Stimulated activated naive CD4-positive, alpha-beta T cell (primary cell): ENCODE measurements at regions not wholly inside any gene's neighbourhood (a gene's known extent, or its start where the extent isn't known, plus 50 kb on each side); places are given as distances from the start of the nearest gene placed in this dataset.

Experiments
- DNase-seq, 6 experiments: peaks; one replicate each; lab custom pipeline; 2025; lab: John Stamatoyannopoulos, UW

DNA sequence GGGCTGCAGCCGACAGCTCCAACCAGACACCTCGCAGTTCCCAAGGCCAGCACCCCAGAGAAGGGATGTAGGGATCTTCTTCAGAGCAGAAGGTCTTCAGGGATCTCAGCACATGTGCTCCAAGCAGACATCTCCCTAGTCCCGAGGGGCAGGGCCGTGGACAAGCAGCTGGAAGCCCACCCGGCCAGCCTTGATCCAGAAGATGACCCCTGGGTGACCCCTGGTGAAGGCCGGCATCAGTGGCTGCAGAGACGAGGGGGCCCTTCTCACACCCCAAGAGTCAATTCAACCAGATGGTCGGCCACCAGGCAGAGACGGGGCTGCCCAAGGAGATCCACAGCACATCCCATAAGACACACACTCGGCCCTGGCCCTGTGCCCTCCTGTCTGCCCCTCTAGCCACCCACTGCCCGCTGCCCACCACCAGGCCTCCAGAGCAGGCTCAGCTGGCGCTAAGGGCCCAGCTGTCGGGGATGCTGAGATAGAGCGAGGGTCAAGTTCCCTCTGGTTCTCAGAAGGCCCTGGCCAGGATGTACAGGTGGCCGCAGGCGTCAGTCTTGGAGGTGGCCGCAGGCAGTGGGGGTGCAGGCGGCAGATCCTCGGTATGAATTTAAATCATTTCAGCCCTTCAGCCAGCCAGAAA, 168.3 kb downstream of the BRD1 start:
- no peak for DNase-seq

DNA sequence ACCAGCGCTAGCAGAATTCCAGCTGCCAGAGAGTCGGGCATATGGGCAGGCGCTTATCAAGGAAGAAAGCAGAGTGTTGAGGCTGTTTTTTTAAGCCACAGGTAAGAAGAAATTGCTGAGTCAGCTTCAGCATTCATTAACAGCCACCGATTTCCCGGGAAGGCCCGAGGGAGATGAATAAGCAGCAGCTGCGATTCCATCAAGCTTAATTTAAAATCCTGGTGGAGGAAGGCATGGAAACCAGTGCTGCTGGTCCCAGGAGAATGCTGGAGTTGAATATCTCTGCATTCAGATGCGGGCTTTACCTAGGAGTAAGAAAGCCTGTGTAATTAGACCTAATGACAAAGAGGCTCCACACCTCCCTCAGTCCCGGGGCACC, 168.8 kb downstream of the BRD1 start:
- no peak for DNase-seq

DNA sequence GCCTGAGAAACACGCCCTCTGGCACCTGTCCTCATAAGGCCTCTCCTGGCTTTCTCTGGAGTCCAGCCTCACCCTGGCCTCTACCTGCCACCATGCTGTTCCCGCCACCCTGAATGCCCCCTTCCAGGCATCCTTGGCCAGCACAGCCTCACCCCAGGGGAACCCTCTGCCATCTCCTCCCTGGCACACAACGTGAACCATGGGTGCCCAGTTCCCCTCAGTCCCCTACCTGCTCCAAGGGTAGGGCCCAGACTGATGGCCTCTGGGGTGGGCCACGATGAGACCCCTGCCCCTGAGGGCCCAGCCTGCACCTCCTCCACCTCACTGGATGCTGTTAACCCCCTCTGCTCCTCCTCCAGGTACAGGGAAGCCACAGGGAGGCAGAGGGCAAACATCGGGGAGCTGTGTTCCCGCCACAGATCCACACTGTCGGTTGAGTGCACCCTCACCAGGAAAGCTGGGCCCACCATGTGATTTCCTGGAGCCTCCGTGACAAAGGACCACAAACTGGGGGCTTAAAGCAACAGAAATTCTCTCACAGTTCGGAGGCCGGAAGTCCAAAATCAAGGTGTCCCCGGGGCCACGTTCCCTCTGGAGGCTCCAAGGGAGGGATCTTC, 169.6 kb downstream of the BRD1 start:
- DNase-seq: no peak

DNA sequence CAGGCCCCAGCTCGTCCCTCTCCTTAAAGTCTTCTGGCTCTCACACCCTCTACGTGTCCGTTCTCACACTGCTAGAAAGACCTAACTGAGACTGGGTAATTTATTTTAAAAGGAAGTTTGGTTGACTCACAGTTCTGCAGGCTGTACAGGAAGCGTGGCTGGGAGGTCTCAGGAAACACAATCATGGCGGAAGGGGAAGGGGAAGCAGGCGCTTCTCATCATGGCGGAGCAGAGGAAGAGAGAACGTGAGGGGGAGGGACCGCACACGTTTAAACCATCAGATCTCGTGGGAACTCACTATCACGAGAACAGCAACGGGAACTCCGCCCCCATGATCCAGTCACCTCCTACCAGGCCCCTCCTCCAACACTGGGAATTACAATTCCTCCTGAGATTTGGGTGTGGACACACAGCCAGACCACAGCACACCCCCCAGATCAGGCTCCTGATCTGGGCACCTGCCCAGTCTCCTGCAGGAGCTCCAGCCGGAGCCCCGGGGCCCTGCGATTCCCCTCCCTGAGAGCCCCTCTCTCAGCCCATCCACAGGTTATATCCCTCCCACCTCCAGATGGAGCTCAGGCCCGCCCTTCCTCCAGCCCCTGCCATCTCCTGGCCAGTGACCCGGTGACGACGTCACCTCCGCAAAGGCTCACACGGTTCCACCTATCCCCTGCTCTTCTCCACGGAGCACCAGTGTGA, 170.2 kb downstream of the BRD1 start:
- peak; percentile 52 to 81 (median 73) for DNase-seq

DNA sequence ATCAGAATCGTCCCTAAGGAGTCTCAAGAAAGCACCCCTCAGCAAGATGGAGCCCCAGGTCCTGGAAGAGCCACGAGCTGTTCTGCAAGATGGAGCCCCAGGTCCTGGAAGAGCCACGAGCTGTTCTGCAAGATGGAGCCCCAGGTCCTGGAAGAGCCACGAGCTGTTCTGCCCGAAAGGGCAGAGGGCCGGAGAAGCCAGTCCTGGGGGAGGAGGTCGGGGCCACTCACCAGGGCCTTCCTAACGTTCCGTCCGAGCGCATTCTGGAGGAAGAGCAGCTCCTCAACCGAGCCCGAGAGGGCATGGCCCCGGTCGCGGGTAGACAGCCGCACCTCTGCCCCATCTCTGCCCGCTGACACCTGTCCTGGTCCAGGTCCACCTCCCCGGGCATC, 170.8 kb downstream of the BRD1 start:
- peak in 2 of 6 experiments; percentile 44 to 45 for DNase-seq

DNA sequence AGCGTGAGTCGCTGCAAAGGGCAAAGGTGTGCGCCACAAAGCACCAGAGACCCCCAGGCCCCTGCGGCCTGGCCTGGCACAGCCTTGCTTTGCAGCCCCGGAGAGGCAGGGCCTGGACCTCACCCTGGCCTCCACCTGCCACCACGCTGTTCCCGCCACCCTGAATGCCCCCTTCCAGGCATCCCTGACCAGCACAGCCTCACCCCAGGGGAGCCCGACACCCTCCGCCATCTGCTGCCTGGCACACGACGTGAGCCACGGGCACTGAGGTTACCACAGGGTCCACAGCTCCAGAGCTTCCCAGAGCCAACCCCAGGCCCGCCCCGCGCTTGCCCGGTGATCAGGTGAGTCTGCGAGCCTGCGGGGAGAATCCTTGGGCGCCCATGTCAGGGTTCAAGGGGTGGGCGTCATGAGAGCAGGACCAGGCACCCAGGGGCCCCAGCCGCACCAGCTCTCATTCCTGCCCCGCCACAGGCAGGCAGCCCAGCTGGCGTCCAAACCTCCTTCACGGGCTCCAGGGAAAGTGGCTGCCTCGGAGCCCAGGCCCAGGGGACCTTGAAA, 171.3 kb downstream of the BRD1 start:
- no peak for DNase-seq

DNA sequence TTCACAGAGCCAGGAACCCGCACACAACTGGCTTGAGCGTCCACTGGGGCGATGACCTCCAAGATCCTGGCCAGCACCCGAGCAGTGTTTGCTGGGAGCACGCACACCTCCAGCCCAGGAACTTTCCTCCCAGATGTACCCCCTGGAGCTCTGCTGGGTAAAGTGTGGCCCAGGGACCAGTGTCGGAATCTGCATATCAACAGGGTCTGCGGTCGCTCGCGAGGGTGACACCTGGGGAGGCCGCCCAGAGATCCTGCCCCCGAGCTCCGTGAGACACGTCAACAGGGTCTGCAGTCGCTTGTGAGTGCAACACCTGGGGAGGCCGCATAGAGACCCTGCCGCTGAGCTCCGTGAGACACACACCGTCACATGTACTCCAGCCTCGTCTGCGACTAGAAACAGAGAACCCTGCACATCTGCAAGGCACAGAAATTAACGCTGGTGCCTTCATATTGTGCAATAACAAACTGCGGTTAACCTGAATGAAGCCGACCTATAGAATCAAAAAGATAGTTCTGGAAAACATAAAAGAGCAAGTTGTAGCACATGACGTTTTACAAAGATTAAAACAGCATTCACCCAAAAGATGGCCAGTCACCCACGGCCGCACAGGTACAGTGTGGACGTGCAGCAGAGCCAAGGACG, 172.4 kb downstream of the BRD1 start:
- no peak for DNase-seq

DNA sequence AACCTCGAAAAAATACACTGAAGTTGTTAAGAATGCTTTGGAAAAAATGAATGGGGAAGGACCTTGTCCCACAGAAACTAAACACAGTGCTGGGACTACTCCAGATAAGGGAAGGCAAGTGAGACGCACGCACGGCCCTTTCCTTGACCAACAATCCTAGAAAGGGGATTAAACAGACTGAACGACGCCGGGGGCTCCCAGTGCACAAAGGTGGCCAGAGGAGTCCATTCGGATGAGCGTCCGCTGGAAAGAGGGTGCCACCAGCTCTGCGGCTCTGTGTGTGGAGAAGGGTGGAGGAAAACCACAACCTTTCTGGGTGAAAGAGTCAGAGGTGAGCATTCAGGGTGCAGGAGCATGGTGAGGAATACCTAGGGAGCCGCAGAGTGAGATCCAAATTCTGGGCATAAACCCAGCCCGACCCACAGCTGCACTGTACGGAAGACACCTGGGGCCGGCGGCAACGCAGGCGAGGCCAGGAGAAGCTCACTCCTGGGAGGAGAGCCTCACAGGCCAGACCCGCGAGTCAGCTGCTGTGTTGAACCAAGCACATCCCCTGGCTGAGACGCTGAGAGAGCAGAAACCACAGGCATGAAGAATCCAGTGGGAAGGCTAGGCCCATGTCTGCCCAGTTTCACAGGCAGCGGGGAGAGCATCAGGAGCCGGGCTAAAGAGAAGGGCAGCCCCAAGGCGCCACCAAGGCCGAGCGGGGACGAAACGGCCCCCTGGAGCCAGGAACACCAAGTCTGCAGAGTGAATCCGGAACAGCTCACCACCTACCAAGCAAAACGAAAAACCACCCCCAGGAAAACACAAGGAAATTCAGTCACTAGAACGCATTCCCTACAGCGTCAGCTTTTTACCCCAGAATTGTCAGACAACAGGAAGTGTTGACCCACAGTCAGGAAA, 177.1 kb downstream of the BRD1 start:
- no peak for DNase-seq

DNA sequence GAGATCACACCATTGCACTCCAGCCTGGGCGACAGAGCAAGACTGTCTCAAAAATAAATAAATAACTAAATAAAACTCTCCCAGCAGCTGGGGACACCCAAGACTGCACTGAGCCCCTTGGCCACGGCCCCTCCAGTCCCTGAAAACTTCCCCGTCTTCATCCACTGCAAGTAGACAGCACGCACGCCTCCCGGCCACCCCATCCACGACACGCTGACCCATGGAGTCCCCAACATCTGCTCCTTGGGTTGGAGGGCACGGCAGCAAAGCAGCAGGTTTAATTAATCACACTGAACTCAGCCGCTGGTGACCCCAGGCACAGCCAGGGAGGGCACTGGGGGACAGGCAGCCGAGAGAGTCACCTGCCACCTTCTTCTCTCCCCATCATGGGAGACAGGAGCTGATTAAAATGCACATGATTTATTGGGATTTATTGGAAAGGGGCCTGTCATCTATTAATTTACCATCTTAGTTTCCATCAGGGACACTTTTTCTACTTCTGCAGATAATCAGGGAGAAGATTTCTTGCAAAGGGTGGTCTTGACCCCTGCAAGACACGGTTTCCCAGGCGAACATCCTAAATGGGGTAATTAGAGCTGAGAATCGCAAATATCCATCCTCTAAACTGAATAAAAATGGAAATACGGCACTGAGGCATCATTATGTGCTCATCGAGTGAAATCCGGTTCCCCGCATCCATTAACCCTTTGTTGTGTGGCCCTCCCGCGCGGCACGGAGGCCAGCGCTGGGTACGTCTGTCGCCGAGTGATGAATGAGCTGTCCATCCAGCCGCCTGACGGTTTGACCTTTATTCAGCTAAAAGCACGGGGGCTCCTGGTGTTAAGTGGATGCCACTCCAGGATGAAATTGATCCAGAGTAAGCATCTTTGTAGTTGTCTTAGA, 178.3 kb downstream of the BRD1 start:
- no peak for DNase-seq

DNA sequence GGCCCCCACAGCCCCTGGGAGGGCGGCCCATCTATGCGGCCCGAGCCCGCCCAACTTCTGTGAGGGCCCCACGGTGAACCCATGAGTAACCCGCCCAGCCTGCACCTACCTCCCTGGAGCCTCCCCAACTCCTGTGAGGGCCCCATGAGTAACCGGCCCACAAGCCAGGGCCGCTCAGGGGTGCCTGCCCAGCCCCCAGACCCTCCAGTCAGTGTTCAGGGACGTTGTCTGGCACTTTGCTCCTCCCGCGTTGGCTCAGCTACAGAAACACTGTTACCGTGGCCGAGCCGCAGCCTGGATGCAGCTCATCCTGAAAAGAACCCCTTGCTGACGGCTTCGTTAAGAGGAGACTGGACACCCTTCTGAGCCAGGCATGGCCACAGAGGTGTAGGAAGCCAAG, 179.6 kb downstream of the BRD1 start:
- DNase-seq: no peak

DNA sequence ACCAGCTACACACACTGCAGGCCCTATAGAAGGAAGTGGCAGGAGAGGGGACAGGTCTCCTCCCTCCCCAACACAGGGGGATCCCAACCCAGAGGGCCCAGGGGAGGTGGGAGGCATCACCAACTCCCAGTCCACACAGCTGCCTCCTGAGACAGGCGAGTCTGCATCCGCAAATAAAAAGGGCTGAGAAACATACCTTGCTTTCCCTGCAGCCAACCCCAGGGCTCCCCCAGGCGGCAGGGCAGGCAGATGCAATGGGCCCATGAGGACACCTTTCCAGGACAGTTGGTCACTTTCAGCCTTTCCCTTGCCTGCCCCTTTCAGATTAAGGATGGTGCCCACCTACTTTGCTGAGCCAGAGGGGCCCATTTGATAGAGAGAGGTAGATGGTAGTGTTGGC, 180.0 kb downstream of the BRD1 start:
- no peak for DNase-seq

DNA sequence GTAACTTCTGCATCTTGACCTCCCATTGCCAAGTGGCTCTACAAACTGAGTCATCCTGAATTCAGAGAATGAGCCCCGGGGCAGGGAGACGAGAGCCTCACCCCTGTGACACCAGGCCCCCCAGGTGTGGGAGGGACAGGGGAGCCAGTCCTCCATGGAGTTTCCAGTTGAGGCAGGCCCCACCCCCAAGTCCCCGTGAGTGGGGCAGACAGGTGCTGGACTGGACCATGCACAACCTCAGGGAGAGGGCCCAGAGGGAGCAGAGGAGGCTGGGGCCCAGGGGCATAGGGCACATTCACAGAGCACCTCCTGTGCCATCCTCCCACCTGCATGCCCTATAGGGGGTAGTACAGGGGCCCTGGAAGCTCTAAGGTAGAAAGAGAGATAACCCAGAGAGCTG, 180.8 kb downstream of the BRD1 start:
- DNase-seq: no peak

DNA sequence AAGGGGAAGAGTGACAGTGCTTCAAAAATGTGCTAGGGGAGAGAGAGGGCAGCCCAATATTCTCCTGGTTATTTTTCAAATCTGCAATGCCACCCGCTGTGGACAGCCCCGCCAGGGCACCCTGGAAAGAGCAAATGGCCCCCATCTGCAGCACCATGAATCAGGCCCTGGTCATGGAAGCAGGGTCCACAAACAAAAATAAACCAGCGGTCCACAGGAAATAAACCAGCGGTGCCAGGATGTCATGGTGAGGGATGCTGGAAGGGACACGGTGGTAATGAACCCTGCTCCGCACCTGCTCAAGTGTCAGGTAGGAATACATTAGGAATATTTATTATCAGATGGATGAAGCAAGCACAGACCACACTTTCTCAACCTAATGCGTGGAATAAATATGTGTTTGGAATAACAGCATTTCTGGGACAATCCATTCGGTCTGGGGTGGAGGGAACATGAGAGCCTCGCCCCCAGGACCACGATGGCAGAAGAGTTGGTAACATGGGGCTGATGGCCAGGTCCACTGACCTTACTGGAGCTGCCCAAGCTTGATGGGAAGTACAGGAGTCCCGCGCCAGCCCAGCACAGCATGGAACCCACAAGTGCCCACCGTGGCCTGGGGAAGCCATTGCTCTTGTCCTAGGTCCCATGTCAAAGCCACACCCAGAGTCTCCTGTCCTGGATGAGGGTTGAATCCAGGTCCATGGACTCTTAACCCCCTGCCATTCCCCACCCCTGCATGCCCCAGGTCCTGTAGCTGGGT, 181.7 kb downstream of the BRD1 start:
- DNase-seq: no peak

DNA sequence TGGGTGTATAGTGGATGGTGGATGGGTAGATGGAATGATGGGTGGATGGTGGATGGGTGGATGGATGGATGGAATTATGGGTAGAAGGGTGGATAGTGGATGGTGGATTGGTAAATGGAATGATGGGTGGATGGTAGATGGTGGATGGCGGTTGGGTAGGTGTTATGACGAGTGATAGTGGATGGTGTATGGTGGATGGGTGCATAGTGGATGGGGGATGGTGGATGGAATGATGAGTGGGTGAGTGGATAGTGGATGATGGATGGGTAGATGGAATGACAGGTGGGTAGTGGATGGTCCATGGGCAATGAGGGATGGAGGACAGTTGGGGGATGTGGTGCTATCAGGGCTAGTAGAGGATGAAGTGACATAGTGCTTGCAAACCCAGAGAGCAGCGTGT, 182.4 kb downstream of the BRD1 start:
- no peak for DNase-seq

DNA sequence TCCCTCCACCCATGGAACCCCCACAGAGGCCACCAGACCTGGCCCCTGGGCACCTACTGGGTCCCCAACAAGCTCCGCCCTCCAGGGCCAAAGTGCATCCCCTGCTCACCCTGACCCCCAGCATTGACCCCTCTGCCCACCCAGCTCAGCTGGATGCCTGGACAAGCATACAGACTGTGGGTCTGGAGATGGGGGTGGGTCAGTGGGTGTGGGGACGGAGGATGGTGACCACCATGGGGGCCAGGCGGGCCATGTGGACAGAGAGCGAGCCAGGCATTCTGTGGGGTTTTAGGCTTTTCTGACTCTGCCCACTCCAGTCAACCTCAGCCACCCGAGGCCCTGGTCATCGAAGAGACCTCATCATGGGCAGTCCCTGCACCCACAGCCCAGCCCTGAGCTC, 183.7 kb downstream of the BRD1 start:
- no peak for DNase-seq

DNA sequence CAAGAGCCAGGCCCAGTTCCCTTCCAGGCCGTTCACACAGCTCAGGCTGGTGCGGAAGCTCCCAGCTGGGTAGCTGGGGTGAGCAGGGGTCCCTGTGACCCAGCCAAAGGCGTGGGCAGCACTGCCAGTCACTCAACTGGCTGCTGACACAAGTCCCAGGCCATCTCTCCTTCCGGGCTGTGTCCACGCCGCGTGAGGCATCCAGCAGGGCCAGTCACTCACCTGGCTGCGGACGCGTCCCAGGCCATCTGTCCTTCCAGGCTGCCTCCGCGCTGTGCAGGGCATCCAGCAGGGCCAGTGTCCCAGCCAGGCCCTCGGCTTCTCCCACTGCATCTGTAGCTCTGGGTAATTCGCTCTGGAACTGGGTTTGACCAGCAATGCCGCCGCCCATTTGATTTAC, 184.2 kb downstream of the BRD1 start:
- no peak for DNase-seq

DNA sequence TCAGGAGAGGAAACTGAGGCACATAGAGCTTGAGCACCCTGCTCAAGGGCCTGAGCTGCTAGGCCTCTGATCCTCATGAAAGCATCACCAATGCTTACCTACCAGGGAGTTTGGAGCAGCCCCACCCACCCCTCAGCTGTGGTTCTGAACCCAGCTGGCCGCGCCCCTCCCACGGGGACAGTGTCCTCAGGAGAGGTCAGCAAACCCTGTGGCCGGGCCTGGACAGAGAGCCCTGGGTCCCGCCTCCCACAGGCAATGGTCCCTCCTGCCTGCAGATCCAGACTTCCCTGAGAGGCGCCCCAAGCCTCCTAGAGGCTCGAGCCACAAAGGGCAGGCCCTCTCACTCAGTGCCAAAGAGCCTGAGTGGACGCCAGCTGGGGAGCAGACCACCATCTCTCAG, 184.9 kb downstream of the BRD1 start:
- DNase-seq: no peak

DNA sequence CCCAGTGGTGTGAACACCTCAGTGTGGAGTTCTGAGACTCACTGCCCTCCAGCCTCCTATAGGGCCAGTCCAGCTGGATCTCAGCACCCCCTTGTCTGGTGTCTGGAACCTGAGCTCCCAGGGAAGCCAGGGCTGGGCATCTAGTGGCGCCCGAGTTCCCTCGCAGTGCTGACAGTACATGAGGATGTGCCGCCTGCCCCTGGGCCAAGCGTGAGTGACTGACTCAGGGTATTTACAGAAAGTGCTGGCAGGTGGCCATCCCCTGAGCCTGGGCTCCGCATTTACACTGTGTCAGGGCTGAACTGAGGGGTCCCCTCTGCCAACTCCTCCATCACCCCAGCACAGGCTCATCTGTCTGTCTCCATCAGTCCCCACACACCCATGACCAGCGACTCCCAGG, 185.3 kb downstream of the BRD1 start:
- DNase-seq: no peak

DNA sequence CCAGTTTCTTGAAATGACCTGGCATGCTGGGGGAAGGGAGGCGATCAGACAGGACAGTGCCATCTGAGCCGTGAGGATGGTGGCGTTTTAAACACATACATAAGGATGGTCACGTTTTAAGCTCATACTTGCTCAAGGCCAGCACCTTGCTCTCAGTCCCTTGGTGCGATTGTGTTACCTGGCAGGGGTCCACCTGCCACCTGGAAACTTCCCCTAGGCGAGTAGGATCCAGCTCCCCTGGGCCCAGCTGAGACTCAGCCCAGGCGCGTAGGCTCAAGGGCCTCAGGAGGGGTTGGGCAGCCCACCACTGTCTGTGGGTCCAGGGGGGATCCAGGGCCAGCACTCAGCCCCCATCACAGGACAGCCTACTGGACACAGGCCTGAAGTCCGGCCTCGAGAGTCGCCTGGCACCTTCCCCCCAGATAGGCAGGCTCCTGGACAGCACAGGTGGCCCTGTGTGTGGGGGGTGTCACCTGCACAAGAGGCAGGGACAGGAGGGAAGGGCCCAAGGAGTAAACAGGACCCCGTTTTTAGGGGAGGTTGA, 185.8 kb downstream of the BRD1 start:
- no peak for DNase-seq
